ENCODE measurements at regions not wholly inside any gene's neighbourhood (a gene's known extent, or its start where the extent isn't known, plus 50 kb on each side); places are given as distances from the start of the nearest gene placed in this dataset.

GRCh38 chr13:34310539-34310938 is 492.6 kb downstream of the RFC3 start:
- TF ChIP-seq, protein P1, sequence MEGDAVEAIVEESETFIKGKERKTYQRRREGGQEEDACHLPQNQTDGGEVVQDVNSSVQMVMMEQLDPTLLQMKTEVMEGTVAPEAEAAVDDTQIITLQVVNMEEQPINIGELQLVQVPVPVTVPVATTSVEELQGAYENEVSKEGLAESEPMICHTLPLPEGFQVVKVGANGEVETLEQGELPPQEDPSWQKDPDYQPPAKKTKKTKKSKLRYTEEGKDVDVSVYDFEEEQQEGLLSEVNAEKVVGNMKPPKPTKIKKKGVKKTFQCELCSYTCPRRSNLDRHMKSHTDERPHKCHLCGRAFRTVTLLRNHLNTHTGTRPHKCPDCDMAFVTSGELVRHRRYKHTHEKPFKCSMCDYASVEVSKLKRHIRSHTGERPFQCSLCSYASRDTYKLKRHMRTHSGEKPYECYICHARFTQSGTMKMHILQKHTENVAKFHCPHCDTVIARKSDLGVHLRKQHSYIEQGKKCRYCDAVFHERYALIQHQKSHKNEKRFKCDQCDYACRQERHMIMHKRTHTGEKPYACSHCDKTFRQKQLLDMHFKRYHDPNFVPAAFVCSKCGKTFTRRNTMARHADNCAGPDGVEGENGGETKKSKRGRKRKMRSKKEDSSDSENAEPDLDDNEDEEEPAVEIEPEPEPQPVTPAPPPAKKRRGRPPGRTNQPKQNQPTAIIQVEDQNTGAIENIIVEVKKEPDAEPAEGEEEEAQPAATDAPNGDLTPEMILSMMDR (IDR thresholded peaks at IDR 0.05): no peak
- no peak for TF ChIP-seq POLR2A (IDR thresholded peaks at IDR 0.05)

All from thyroid gland (tissue), 4 donors.